Breast epithelium (tissue), 3 donors: ENCODE measurements at regions not wholly inside any gene's neighbourhood (a gene's known extent, or its start where the extent isn't known, plus 50 kb on each side); places are given as distances from the start of the nearest gene placed in this dataset.

Experiments
- CTCF ChIP-seq, 3 donors: fragments of 450-650 bp; IDR thresholded peaks; one replicate each; pipeline ENCODE4 v1.5.1; 2016 to 2017; ENCODE audit warnings: antibody characterized with exemption in 3 of 3, mild to moderate bottlenecking in 3 of 3, moderate library complexity in 3 of 3
- POLR2A ChIP-seq: fragments of 450-650 bp; IDR thresholded peaks from one replicate; pipeline ENCODE4 v1.6.1; 2016; ENCODE audit warnings: antibody characterized with exemption, mild to moderate bottlenecking, moderate library complexity
- POLR2AphosphoS5 ChIP-seq, 3 donors: sonication (generic); formaldehyde crosslinking; IDR thresholded peaks; one replicate each; pipeline ENCODE4 v1.6.1; 2017; ENCODE audit warnings: antibody characterized with exemption in 3 of 3

GRCh38 chr13:68275758-68276157, 1045.6 kb upstream of the PCDH9 start:
- TF ChIP-seq CTCF (IDR thresholded peaks at IDR 0.05) (no peak), POLR2A (no peak), POLR2AphosphoS5 (IDR thresholded peaks at IDR 0.05) (no peak)
